GM19324 (cell line): ENCODE measurements at regions not wholly inside any gene's neighbourhood (a gene's known extent, or its start where the extent isn't known, plus 50 kb on each side); places are given as distances from the start of the nearest gene placed in this dataset.
"Not testable (repeated sequence)": the region's sequence is repeated elsewhere in the genome, so short reads cannot be mapped to it uniquely, and the experiment has no call there.

ENCODE experiments used
- ATAC-seq: cut with Tn5 transposase; IDR thresholded peaks from one replicate; pipeline ENCODE4 v1.9.1; 2021; ENCODE audit warnings: mild to moderate bottlenecking, moderate library complexity; ENCODE audit not compliant: unreplicated experiment, low FRiP score

- ATAC-seq: no peak
Observed at GRCh38 chr11:109961261-109961660, 131.9 kb upstream of the ZC3H12C start.

DNA sequence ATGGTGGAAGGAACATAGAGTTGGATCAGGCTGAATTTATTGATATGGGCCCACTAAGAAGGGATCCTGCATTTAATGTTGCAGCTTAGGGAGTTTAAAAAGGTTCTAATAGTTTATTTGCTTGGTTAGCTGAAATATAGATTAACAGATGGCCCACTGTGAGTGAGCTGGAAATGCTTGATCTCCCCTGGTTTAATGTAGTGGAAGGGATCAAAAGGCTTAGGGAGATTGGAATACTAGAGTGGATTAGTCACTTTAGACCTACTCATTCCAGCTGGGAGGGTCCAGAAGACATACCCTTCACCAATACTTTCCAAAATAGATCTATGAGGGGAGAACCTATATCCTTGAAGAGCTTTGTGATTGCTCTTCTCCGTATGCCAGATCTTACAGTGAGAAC is 130.1 kb upstream of the ZC3H12C start:
- ATAC-seq: no peak

DNA sequence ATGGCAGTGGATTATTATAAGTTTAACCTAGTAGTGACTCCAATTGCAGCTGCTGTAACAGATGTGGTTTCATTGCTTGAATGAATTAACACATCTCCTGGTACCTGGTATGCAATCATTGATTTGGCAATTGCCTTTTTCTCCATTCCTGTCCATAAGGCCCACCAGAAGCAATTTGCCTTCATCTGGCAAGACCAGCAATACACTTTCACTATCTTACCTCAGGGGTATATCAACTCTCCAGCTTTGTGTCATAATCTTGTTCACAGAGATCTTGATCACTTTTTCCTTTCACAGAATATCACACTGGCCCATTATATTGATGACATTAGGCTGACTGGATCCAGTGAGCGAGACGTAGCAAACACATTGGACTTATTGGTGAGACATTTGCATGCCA is 128.7 kb upstream of the ZC3H12C start:
- ATAC-seq: no peak

DNA sequence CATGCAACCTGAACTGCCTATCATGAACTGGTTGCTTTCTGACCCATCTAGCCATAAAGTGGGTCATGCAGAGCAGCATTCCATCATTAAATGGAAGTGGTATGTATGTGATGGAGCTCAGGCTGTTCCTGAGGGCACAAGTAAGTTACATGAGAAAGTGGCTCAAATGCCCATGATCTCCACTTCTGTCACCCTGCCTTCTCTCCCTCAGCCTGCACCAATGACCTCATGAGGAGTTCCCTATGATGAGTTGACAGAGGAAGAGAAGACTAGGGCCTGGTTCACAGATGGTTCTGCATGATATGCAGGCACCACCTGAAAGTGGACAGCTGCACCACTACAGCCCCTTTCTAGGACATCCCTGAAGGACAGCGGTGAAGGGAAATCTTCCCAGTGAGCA is 127.7 kb upstream of the ZC3H12C start:
- ATAC-seq: not testable (repeated sequence)

DNA sequence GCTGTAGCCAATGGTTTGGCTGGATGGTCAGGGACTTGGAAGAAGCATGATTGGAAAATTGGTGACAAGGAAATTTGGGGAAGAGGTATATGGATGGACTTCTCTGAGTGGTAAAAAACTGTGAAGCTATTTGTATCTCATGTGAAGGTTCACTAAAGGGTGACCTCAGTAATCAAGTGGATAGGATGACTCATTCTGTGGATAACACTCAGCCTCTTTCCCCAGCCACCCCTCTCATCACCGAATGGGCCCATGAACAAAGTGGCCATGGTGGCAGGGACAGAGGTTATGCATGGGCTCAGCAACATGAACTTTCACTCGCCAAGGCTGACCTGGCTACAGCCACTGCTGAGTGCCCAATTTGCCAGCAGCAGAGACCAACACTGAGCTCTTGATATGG is 127.3 kb upstream of the ZC3H12C start:
- not testable (repeated sequence) for ATAC-seq

DNA sequence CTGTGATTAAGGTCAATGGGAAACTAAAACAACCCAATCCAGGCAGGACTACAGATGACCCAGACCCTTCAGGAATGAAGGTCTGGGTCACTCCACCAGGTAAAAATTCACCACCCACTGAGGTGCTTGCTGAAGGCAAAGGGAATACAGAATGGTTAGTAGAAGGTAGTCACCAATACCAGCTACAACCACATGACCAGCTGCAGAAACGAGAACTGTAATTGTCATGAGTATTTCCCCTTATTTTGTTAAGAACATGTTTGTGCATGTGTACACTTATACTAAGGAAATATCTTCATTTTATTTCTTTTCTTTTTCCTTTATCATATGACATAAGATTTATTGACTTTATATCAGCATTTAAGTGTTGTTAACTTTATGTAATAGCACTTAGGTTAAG is 126.1 kb upstream of the ZC3H12C start:
- not testable (repeated sequence) for ATAC-seq

GRCh38 chr11:109968299-109968698 is 124.9 kb upstream of the ZC3H12C start:
- no peak for ATAC-seq

DNA sequence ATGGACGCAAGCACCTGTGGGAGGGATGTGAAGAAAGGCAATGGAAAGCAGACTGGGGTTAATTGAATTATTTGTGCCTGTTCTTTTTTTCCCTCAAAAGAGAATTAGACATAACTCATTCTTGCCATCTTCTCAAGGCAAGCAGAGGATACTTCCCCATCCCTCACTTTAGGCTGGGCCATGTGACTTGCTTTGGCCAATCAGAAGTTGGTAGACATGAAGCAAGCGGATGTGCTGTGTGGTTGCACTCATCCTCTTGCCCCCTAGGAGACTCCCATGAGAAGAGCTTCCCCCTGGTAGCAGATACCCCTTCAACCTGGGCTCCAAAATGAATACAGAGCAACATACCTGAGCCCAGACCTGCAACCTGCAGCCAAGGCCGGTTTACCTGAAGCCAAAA is 124.4 kb upstream of the ZC3H12C start:
- no peak for ATAC-seq

DNA sequence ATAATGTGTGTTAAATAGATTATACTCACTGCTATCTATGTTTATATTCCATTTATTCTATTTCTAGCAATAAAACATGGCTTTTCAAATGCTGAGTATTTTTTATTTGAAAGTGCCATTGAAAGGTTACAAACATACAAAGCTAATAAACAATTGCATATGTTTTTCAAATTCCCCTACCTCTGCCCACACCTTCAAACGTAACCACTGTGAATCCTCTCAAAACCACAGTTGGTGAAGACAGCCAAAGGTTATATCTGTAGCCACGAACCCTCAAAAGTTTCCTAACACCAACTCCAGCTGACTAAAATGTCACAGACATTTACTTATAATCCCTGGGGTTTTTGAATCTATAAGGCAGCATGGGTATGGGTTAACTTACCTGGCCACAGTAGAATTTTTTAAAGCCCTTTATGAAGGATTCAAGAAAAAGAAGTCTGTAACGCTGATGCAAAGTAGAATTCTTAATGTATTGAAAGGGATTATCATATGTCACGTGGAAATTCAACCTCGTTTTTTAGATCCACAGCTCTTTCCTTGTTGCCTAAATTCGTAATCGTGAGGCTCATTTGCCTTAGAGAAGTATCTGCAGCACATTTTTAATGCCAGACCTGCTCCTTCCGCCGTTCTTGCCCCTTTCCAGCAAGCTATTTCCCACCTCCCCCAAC is 122.5 kb upstream of the ZC3H12C start:
- peak; percentile 40 for ATAC-seq

DNA sequence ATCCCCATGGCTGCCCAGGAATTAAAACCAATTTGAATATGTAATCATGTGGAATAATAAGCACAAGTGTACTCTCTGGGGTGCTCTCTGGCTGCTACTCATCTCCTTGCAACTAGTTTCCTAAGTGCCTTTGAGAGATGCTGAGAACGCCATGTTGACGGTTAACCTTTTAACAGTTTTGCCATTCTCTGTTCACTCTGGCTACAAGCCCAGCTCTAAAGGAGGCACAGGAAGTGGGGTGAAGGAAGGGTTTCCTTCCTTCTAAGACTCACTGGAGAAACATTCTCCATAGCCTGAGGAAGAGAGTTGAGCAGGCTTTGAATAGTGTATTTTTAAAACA is 122.0 kb upstream of the ZC3H12C start:
- no peak for ATAC-seq

- peak; percentile 74 for ATAC-seq
Observed at GRCh38 chr11:109972181-109972715, 120.9 kb upstream of the ZC3H12C start.

DNA sequence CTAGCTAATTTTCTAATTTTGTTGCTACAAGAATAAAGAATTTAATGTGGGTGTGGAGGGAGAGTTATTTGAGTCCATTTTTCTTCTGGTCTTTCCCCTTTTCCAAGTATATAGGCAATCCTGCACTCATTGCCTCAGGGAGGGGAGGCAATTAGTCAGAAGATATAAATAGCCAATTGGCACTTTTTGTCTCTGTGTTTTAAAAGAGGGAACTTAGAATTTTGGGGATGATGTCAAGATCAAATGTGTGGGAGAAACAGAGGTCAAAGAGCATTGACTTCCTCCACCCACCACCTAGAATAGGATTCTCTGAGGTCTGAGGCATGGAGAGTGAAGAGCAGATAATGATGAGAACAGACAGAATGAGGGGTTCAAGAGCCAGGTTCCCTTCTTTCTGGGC is 120.3 kb upstream of the ZC3H12C start:
- no peak for ATAC-seq

DNA sequence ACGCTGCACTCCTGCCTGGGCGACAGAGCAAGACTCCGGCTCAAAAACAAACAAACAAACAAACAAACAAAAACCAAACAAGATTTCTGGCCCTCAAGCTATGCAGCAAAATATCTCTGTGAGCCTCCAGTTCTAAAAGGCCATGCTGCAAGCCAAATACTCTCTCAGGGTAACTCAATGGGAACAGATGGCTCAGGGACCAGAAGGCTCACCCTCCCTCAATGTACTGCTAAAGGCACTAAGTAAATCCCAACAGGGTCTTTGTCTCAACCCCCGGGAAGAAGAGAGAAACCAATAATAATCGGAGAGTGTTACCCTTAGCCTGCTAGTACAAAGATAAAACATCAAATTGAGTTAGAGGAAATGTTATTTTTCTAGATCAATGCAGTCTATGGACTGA is 119.7 kb upstream of the ZC3H12C start:
- ATAC-seq: no peak

DNA sequence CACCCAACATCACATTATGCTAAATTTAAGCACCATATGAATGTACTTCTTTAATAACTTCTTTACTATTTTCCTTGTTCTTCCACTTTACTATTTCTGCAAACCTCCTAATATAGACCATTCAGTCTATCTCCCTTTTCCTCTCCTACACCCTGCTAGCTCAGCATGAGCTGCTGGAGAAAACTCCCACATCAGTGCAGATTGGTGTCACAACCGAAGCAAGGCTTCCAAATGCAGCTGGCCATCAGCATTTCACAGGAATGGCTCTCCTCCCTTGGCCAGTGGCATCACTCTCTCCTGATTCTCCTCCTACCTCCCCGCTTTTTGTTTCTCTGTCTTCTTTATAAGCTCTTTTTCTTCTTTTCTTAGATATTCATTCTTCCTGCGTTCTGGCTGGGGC is 118.7 kb upstream of the ZC3H12C start:
- no peak for ATAC-seq

DNA sequence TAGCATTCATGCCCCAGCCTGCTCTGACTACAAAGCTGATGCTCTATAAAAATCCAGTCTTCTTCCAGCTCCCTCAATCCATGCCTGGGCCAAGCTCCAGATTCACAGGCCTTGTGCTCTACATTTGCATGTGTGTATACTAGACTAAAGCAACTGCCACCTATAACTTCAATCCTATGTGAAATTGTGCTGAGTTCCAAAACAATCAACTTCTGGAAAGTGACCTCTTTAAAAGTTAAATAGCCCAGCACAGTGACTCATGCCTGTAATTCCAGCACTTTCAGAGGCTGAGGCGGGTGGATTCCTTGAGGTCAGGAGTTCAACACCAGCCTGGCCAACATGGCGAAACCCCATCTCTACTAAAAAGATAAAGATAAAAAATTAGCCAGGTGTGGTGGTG is 114.3 kb upstream of the ZC3H12C start:
- ATAC-seq: no peak

GRCh38 chr11:109981031-109981636 is 112.1 kb upstream of the ZC3H12C start:
- ATAC-seq: no peak

DNA sequence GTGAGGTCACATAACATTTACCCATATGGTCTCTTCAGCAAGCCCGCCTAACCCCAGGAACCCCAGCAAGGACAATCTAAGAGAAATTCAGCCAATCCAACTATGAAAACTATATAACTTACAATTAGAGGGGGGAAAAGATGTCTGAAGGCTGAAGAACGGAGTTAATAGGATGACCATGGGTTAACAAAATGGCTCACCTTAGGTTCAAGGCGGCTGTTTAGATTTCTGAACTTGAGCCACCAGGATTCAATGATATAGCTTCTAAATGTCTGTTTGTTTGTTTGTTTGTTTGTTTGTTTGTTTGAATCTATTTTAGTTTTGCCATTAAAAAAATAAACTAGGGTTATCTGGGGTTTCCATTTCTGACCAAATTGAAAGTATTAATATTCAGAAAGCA is 109.8 kb upstream of the ZC3H12C start:
- no peak for ATAC-seq

GRCh38 chr11:109984634-109985289 is 108.4 kb upstream of the ZC3H12C start:
- ATAC-seq: peak; percentile 89

GRCh38 chr11:109986488-109986887 is 106.7 kb upstream of the ZC3H12C start:
- ATAC-seq: no peak

GRCh38 chr11:109991835-109992234 is 101.4 kb upstream of the ZC3H12C start:
- ATAC-seq: no peak

DNA sequence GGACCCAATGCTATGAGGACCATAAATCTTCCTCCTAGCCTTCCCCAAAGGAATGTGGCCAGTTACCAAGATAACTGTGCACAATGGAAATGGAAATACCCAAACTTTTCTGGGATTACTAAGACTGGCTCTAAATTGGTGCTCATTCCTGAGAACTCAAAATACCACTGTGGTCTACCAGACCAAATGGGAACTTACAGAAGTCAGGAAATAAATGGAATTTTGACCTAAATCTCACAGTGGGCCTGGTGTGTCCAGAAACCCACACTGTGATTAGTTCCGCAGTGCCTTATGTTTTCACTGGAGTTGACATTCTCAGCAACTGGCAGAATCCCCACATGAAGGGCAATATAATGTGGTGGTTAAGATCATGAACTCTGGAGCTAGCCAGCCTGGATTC is 99.4 kb upstream of the ZC3H12C start:
- ATAC-seq: no peak

DNA sequence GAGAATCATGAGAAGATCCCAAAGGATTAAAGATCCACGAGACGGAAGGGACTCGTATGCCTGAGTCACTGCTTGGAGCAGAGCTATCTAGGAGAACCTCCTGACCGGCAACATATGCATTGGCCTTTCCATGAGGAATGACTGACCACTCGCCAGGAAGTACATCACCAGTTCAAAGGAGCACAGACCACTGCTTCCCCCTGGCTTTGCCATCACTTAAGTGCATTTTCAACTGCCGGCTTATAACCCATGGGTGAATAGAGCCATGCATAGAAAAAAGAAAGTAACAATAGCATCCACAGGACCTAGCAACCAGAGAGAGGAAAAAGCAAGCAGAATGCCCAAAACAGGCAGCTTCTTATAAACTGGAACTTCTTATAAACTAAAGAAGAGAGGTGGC is 98.3 kb upstream of the ZC3H12C start:
- ATAC-seq: no peak
